Gastroesophageal sphincter (tissue), 4 donors: ENCODE measurements at regions not wholly inside any gene's neighbourhood (a gene's known extent, or its start where the extent isn't known, plus 50 kb on each side); places are given as distances from the start of the nearest gene placed in this dataset.

Experiments used
- ATAC-seq: fragments of 150-250 bp; one replicate; pipeline ENCODE4 v1.9.1; 2016; ENCODE audit warnings: mild to moderate bottlenecking, moderate library complexity
- H3K27ac ChIP-seq, 4 donors: fragments of 200-600 bp; sonication (generic) in 3 of 4; 1 replicate in 3 of 4; 2 replicates in 1 of 4; pipeline ENCODE4 v1.5.1; 2016 to 2019
- H3K27me3 ChIP-seq: fragments of 200-600 bp; sonication (generic); one replicate; pipeline ENCODE4 v1.5.1; 2019
- H3K36me3 ChIP-seq, 2 donors: fragments of 200-600 bp; sonication (generic); one replicate each; pipeline ENCODE4 v1.5.1; 2019; ENCODE audit warnings: control low read depth in 1 of 2
- H3K4me1 ChIP-seq, 3 donors: fragments of 200-600 bp; sonication (generic); 1 replicate in 2 of 3; 2 replicates in 1 of 3; pipeline ENCODE4 v1.5.1; 2016 to 2019; ENCODE audit warnings: control low read depth in 2 of 3
- H3K4me3 ChIP-seq, 2 donors: fragments of 200-600 bp; sonication (generic); one replicate each; pipeline ENCODE4 v1.5.1; 2019; ENCODE audit warnings: mild to moderate bottlenecking in 1 of 2, moderate library complexity in 1 of 2
- H3K9me3 ChIP-seq, 3 donors: fragments of 200-600 bp; sonication (generic); one replicate each; pipeline ENCODE4 v1.5.1; 2017 to 2019; ENCODE audit warnings: control low read depth in 2 of 3
- CTCF ChIP-seq, 4 experiments: fragments of 200-600 bp in 2 of 4; fragments of 450-650 bp in 2 of 4; sonication (generic) in 1 of 4; IDR thresholded peaks; one replicate each; pipeline ENCODE4 v1.5.1; 2017 to 2019; ENCODE audit warnings: antibody characterized with exemption in 4 of 4, mild to moderate bottlenecking in 2 of 4, moderate library complexity in 2 of 4
- EP300 ChIP-seq: sonication (generic); formaldehyde crosslinking; IDR thresholded peaks from one replicate; pipeline ENCODE4 v1.6.1; 2017; ENCODE audit warnings: antibody characterized with exemption, mild to moderate bottlenecking
- POLR2A ChIP-seq, 2 donors: fragments of 450-650 bp; IDR thresholded peaks; one replicate each; pipeline ENCODE4 v1.6.1; 2017; ENCODE audit warnings: antibody characterized with exemption in 2 of 2, mild to moderate bottlenecking in 2 of 2, moderate library complexity in 1 of 2
- POLR2AphosphoS5 ChIP-seq: sonication (generic); formaldehyde crosslinking; IDR thresholded peaks from one replicate; pipeline ENCODE4 v1.6.1; 2017; ENCODE audit warnings: antibody characterized with exemption
- WGBS, 2 donors: methylation state at CpG; one replicate each; pipeline ENCODE4 v1.1.5; 2018; ENCODE audit warnings: low coverage in 1 of 2; 5-methylcytosine and 5-hydroxymethylcytosine counted together

DNA sequence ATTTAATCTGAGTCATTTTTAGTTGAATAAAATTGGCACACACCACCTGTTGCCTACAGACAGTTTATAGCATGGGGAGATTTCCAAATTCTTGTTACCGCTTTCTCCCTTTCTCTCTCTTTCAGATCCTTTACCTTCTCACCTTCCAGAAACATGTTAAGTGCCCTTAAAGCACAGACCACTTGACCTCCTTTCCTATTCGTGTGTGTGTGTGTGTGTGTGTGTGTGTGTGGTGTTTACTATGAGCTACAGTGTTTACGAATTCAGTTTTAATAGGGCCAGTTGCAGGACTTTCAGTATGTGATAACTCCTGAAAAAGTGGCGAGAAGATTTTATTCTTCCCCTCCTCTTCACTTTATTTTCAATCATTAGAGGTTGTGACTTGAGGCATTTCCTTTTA is 258.1 kb downstream of the BMP2 start:
- TF ChIP-seq CTCF (IDR thresholded peaks at IDR 0.05) (no peak), EP300 (no peak), POLR2AphosphoS5 (no peak), POLR2A (IDR thresholded peaks at IDR 0.05) (no peak)
- no peaks in the 10 kb centered on the region for H3K36me3 ChIP-seq
- WGBS, 2 donors, result 34 to 46% methylated on average over 4 of the region's 4 CpGs

GRCh38 chr20:7029019-7029418 is 261.5 kb downstream of the BMP2 start:
- Histone ChIP-seq H3K27ac (no peak overlapping the region), H3K9me3 (no peaks in the 10 kb centered on the region), H3K4me1 (no peaks in the 10 kb centered on the region), H3K36me3 (no peaks in the 10 kb centered on the region), H3K27me3 (no peaks in the 10 kb centered on the region), H3K4me3 (no peak overlapping the region)
- 73 to 94% methylated on average over 3 to 4 of the region's 4 CpGs for WGBS, 2 donors
- no peak for TF ChIP-seq CTCF (IDR thresholded peaks at IDR 0.05)
- no peak for TF ChIP-seq POLR2A (IDR thresholded peaks at IDR 0.05)
- no peak for TF ChIP-seq EP300
- no peak for TF ChIP-seq POLR2AphosphoS5
- ATAC-seq, result no peak

More for the DNA sequence above, 258.1 kb downstream of the BMP2 start:
- H3K4me3 ChIP-seq, result no peak overlapping the region
- no peaks in the 10 kb centered on the region for H3K4me1 ChIP-seq
- no peaks in the 10 kb centered on the region for H3K27me3 ChIP-seq
- no peak overlapping the region for H3K27ac ChIP-seq
- ATAC-seq, result no peak
- peaks cover 0 to 7% (median 0%) of the 10 kb centered on the region in 3 donors for H3K9me3 ChIP-seq

DNA sequence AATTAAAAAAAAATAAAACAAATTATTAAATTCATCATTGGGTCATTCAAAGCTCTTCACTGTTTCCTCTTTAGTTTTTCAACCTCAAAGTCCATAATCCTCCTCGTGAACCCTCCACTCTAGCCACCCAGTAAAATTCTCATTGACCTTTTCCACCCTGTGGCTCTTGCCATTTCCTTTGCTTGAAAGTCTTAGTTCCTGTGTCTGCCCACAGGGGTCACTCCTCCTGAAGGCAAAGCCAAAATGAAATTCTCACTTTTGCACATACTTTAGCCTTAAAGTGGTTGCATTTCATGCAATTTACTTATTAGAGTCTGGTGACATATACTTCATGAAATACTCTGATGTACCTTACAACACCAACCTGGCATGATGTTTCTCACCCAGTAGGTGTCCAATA is 263.7 kb downstream of the BMP2 start:
- ATAC-seq, result no peak
- H3K4me1 ChIP-seq, result no peaks in the 10 kb centered on the region
- no peak overlapping the region for H3K27ac ChIP-seq
- H3K27me3 ChIP-seq, result no peaks in the 10 kb centered on the region
- TF ChIP-seq POLR2AphosphoS5, result no peak
- no peak for TF ChIP-seq CTCF (IDR thresholded peaks at IDR 0.05)
- no peak for TF ChIP-seq POLR2A (IDR thresholded peaks at IDR 0.05)
- no peak overlapping the region for H3K4me3 ChIP-seq
- H3K36me3 ChIP-seq, result no peaks in the 10 kb centered on the region
- 14 to 29% methylated on average over 1 of the region's 1 CpG for WGBS, 2 donors
- no peaks in the 10 kb centered on the region for H3K9me3 ChIP-seq

DNA sequence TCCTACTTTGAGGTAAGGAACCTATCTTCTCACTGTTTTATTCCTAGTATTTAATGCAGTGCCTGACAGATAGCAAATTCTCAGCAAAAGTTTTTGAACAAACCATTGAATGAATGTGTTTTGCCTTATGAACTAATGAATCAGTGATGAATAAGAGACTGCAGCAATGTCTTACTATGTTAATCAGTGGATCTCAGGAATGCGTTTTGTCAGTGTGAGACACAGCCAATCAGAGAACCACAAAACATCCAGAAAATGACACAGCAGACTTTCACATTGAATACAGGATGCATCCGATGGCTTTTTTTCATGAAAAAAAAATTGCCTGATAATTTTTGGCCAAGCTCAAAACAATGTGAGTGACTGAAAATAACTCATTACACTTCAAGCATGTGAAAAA is 270.5 kb downstream of the BMP2 start:
- no peaks in the 10 kb centered on the region for H3K4me1 ChIP-seq
- no peaks in the 10 kb centered on the region for H3K36me3 ChIP-seq
- no peak for ATAC-seq
- no peaks in the 10 kb centered on the region for H3K9me3 ChIP-seq
- TF ChIP-seq EP300 (no peak), POLR2AphosphoS5 (no peak), CTCF (IDR thresholded peaks at IDR 0.05) (no peak), POLR2A (IDR thresholded peaks at IDR 0.05) (no peak)
- H3K4me3 ChIP-seq, result no peak overlapping the region
- H3K27me3 ChIP-seq, result no peaks in the 10 kb centered on the region
- WGBS, 2 donors, result 67 to 83% methylated on average over 1 to 2 of the region's 2 CpGs
- H3K27ac ChIP-seq, result no peak overlapping the region

- Histone ChIP-seq H3K4me1 (no peaks in the 10 kb centered on the region), H3K9me3 (no peaks in the 10 kb centered on the region), H3K27me3 (peaks cover 8% of the 10 kb centered on the region), H3K36me3 (no peaks in the 10 kb centered on the region), H3K27ac (no peak overlapping the region), H3K4me3 (no peak overlapping the region)
- WGBS, 2 donors, result 65 to 72% methylated on average over 3 of the region's 3 CpGs
- ATAC-seq, result no peak
- TF ChIP-seq CTCF (IDR thresholded peaks at IDR 0.05), result no peak
- TF ChIP-seq POLR2AphosphoS5, result no peak
- TF ChIP-seq POLR2A (IDR thresholded peaks at IDR 0.05), result no peak
- no peak for TF ChIP-seq EP300
These were observed 290.1 kb downstream of the BMP2 start for GRCh38 chr20:7057611-7058010.
